Psoas muscle (tissue), 7 donors: ENCODE measurements at regions not wholly inside any gene's neighbourhood (a gene's known extent, or its start where the extent isn't known, plus 50 kb on each side); places are given as distances from the start of the nearest gene placed in this dataset.

Experiments
- ATAC-seq, 4 donors: fragments of 200-7000 bp; cut with Tn5 transposase; one replicate each; pipeline ENCODE4 v1.9.1; 2020; ENCODE audit warnings: moderate library complexity in 3 of 4, mild to moderate bottlenecking in 2 of 4
- DNase-seq, 2 donors: peaks; one replicate each; pipeline ENCODE4 v3.0.0-alpha.2; 2020
- H3K27ac ChIP-seq: fragments of 200-600 bp; one replicate; pipeline ENCODE4 v1.8.0; 2022
- H3K27me3 ChIP-seq, 3 donors: fragments of 200-600 bp in 1 of 3; one replicate each; pipeline versions ENCODE4 v1.6.1 to v1.8.0; 2013 to 2022; ENCODE audit warnings: low read length in 2 of 3, mild to moderate bottlenecking in 2 of 3, moderate library complexity in 1 of 3; ENCODE audit not compliant: insufficient read depth in 3 of 3
- H3K36me3 ChIP-seq, 2 donors: fragments of 200-600 bp in 1 of 2; one replicate each; pipeline versions ENCODE4 v1.6.1 to v1.8.0; 2013 to 2022; ENCODE audit warnings: low read depth in 1 of 2, mild to moderate bottlenecking in 1 of 2, moderate library complexity in 1 of 2; ENCODE audit not compliant: insufficient read depth in 1 of 2
- H3K4me1 ChIP-seq: fragments of 200-600 bp; one replicate; pipeline ENCODE4 v1.8.0; 2022
- H3K4me3 ChIP-seq: fragments of 200-600 bp; one replicate; pipeline ENCODE4 v1.8.0; 2022; ENCODE audit warnings: mild to moderate bottlenecking
- H3K9me3 ChIP-seq: fragments of 200-600 bp; one replicate; pipeline ENCODE4 v1.8.0; 2022
- CTCF ChIP-seq: fragments of 200-600 bp; IDR thresholded peaks from one replicate; pipeline ENCODE4 v1.8.0; 2022; ENCODE audit warnings: antibody characterized with exemption
- WGBS, 3 donors: extraction: QIAGEN DNeasy Blood & Tissue Kit; methylation state at CpG; one replicate each; pipeline versions ENCODE4 v1.1.6 to v1.1.7; 2013; 5-methylcytosine and 5-hydroxymethylcytosine counted together
- intact Hi-C, 2 donors: fragments of 100-400 bp; cut with DNase I; formaldehyde crosslinking; loops; one replicate each; pipeline versions ENCODE4 v1.11.0 to v1.14.2; 2022
- donor health status: healthy with polysubstance abuse.
- donor health status: DM: no; HTN: no; CAD: no; lungs with moderate emphysema.
- donor health status: Bipolar disorder and iron deficiency.
- donor health status: healthy.
- donor health status: DM: yes; HTN: yes; CAD: no.
- donor health status: DM: no; HTN: no; CAD: no.
- donor health status: DM: yes; HTN: yes; CAD: no.

GRCh38 chr5:73319036-73319435, 129.5 kb downstream of the FOXD1 start:
- H3K36me3 ChIP-seq: no peaks in the 10 kb centered on the region
- 83 to 85% (median 85%) methylated on average over 6 of the region's 6 CpGs for WGBS, 3 donors
- intact Hi-C loops: no loop called here
- TF ChIP-seq CTCF: no peak
- DNase-seq: no peak
- peaks cover 6 to 49% (median 6%) of the 10 kb centered on the region in 3 donors for H3K27me3 ChIP-seq
- H3K27ac ChIP-seq: no peak overlapping the region
- no peak overlapping the region for H3K4me3 ChIP-seq
- no peaks in the 10 kb centered on the region for H3K9me3 ChIP-seq
- H3K4me1 ChIP-seq: no peaks in the 10 kb centered on the region
- no peak for ATAC-seq

- no peak overlapping the region for H3K4me3 ChIP-seq
- H3K9me3 ChIP-seq: no peaks in the 10 kb centered on the region
- H3K27me3 ChIP-seq: peaks cover 6 to 53% (median 6%) of the 10 kb centered on the region in 3 donors
- intact Hi-C loops: no loop called here
- DNase-seq: no peak
- TF ChIP-seq CTCF: no peak
- no peak overlapping the region for H3K27ac ChIP-seq
- H3K36me3 ChIP-seq: no peaks in the 10 kb centered on the region
- ATAC-seq: no peak
- 66 to 81% (median 76%) methylated on average over 1 of the region's 1 CpG for WGBS, 3 donors
- no peaks in the 10 kb centered on the region for H3K4me1 ChIP-seq
Observed at GRCh38 chr5:73318308-73318719, 130.3 kb downstream of the FOXD1 start.

- Histone ChIP-seq H3K9me3 (no peaks in the 10 kb centered on the region), H3K4me3 (no peak overlapping the region), H3K4me1 (no peaks in the 10 kb centered on the region), H3K36me3 (no peaks in the 10 kb centered on the region), H3K27me3 (peaks cover 6 to 49% (median 8%) of the 10 kb centered on the region in 3 donors), H3K27ac (no peak overlapping the region)
- intact Hi-C loops: no loop called here
- ATAC-seq (no peak), DNase-seq (no peak)
- 45 to 52% (median 51%) methylated on average over 2 of the region's 2 CpGs for WGBS, 3 donors
- TF ChIP-seq CTCF: no peak
Observed at GRCh38 chr5:73317523-73317922, 131.1 kb downstream of the FOXD1 start.

GRCh38 chr5:73314395-73315257, 134.0 kb downstream of the FOXD1 start:
- intact Hi-C loops: no loop called here
- WGBS, 3 donors: 59 to 66% (median 59%) methylated on average over 8 of the region's 8 CpGs
- peaks cover 6 to 77% (median 14%) of the 10 kb centered on the region in 3 donors for H3K27me3 ChIP-seq

More at GRCh38 chr5:73314395-73315257, 134.0 kb downstream of the FOXD1 start:
- Histone ChIP-seq H3K4me3 (no peak overlapping the region), H3K9me3 (no peaks in the 10 kb centered on the region), H3K27ac (no peak overlapping the region), H3K4me1 (peaks cover 5% of the 10 kb centered on the region), H3K36me3 (no peaks in the 10 kb centered on the region)
- DNase-seq (no peak), ATAC-seq (no peak)
- no peak for TF ChIP-seq CTCF
